ENCODE measurements at regions not wholly inside any gene's neighbourhood (a gene's known extent, or its start where the extent isn't known, plus 50 kb on each side); places are given as distances from the start of the nearest gene placed in this dataset.

GRCh38 chr4:58359590-58359989 lies 1249.4 kb upstream of the IGFBP7 start:
- TF ChIP-seq POLR2A (IDR thresholded peaks at IDR 0.05; ENCODE audit: low read length) (no peak), GATA1 (IDR thresholded peaks at IDR 0.05; ENCODE audit: low read depth, low read length) (no peak)
